ENCODE measurements at regions not wholly inside any gene's neighbourhood (a gene's known extent, or its start where the extent isn't known, plus 50 kb on each side); places are given as distances from the start of the nearest gene placed in this dataset.
"Not testable (repeated sequence)": the region's sequence is repeated elsewhere in the genome, so short reads cannot be mapped to it uniquely, and the experiment has no call there.

DNA sequence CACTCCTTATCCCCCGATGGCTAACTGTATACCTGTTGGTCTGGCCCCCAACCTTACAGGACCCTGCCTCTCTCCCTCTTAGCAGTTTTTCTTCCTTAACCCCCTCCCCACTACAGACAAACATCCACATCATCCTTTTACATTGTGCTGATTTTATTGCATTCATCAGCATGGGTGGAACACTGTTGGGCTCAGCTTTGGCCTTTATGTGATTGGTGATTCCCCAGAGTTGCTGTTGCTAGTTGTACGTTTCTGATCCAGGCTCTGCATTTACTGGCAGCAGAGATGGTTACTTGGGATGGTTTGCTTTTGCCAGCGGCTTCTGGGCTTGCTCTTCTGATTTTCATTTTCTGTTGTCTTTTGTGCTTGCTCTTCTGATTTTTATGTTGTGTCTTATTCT lies 250.6 kb upstream of the CXorf66 start:
- not testable (repeated sequence) for H3K36me3 ChIP-seq (ENCODE audit: insufficient read depth, low read length); H3K4me3 ChIP-seq (ENCODE audit: low read length); H3K9ac ChIP-seq (ENCODE audit: low read depth, low read length); H3K4me2 ChIP-seq (ENCODE audit: low read length); H3K4me1 ChIP-seq (ENCODE audit: control insufficient read depth, insufficient read depth, low read length); H3K27me3 ChIP-seq (ENCODE audit: control insufficient read depth, insufficient read depth, low read length); H3K9me3 ChIP-seq (replicated peaks; ENCODE audit: low read length)

DNA sequence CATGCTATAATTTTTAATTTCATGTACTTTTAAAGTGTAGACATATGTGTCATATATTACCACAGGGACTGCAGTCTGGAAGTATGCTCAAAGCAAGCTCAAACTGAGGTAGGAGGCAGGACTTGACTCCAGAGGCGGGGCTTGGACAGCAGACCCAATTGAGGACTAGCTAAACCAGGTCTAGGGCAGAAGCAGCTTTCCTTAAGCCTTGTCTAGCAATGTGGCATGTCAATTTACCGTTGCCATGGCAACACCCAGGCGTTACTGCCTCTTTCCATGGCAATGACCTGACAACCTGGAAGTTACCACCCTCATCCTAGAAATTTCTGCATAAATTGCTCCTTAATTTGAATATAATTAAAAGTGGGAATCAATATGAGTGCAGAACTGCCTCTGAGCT lies 249.2 kb upstream of the CXorf66 start:
- H3K4me2 ChIP-seq (ENCODE audit: low read length); H3K9ac ChIP-seq (ENCODE audit: low read depth, low read length); H3K36me3 ChIP-seq (ENCODE audit: insufficient read depth, low read length); H3K4me1 ChIP-seq (ENCODE audit: control insufficient read depth, insufficient read depth, low read length); H3K9me3 ChIP-seq (replicated peaks; ENCODE audit: low read length); H3K27me3 ChIP-seq (ENCODE audit: control insufficient read depth, insufficient read depth, low read length); H3K4me3 ChIP-seq (ENCODE audit: low read length): not testable (repeated sequence)

DNA sequence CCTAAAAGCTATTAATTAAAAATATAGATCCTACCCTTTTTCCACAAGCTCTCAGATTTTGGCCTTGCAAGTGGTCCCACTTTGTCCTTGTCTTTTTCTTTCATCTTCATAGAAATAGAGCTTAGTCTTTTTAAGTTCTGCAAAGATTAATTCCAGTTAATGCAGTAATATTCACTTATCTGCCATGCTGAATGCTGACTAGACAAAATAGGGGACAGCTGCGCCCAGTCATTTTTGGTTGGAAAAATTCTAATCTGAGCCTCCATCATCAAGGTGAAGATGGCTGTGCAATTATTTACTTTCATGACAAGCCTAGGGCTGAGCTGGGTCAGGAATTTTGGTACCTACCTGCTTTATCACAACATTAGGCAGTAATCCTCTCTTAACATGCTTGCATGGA lies 241.3 kb upstream of the CXorf66 start:
- H3K36me3 ChIP-seq (ENCODE audit: insufficient read depth, low read length): no peaks in the 10 kb centered on the region
- H3K4me1 ChIP-seq (ENCODE audit: control insufficient read depth, insufficient read depth, low read length): no peaks in the 10 kb centered on the region
- no peak overlapping the region for H3K9ac ChIP-seq (ENCODE audit: low read depth, low read length)
- H3K27me3 ChIP-seq (ENCODE audit: control insufficient read depth, insufficient read depth, low read length): no peaks in the 10 kb centered on the region
- H3K4me3 ChIP-seq (ENCODE audit: low read length): no peak overlapping the region
- H3K4me2 ChIP-seq (ENCODE audit: low read length): no peak overlapping the region
- no peaks in the 10 kb centered on the region for H3K9me3 ChIP-seq (replicated peaks; ENCODE audit: low read length)

DNA sequence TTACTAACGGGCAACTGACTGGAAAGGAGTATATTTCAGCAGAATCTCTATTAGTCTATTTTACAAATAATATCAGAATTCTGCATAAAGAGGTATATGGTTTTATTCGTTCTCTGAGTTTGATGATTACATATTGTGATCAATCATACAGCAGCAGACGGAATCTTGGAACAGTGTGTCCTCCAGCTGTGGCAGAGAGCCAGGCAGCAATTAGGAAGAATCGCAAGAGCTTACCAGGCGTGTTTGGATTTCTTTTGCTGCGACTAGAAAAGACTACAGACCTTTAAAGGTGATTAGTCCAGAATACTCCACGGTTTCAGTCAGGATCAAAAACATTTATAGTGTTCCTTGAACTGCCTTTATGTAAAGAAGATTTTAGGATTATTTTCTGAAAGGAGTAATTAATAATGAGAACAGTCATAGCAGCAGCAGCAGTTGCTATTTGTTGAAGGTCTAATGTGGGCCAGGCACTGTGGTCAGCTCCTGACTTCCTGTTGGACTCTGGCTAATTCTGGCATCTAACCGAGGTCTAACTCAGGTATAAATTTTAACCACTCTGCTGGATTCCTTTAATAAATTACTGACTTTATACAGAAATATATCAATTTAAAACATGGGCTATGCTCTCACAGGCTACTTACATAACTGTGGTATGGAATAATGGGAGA lies 225.3 kb upstream of the CXorf66 start:
- Histone ChIP-seq H3K9ac (ENCODE audit: low read depth, low read length) (no peak overlapping the region), H3K4me2 (ENCODE audit: low read length) (no peak overlapping the region), H3K27me3 (ENCODE audit: control insufficient read depth, insufficient read depth, low read length) (peaks cover 4% of the 10 kb centered on the region), H3K9me3 (replicated peaks; ENCODE audit: low read length) (no peaks in the 10 kb centered on the region), H3K36me3 (ENCODE audit: insufficient read depth, low read length) (no peaks in the 10 kb centered on the region), H3K4me3 (ENCODE audit: low read length) (no peak overlapping the region), H3K4me1 (ENCODE audit: control insufficient read depth, insufficient read depth, low read length) (no peaks in the 10 kb centered on the region)

DNA sequence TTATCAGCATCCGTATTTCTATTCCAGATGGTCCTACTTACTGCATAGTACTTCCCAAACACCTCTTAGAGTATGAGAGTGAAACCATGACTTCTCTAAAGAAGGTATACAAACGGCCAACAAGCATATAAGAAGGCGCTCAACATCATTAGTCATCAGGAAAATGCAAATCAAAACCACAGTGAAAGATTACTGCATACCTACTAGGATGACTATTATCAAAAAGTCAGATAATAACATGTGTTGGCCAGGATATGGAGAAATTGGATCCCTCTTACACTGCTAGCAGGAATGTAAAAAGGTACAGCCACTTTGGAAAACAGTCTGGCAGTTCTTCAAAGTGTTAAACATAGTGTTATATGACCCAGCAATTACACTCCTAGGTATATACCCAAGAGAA lies 215.3 kb upstream of the CXorf66 start:
- Histone ChIP-seq H3K9ac (ENCODE audit: low read depth, low read length) (no peak overlapping the region), H3K4me1 (ENCODE audit: control insufficient read depth, insufficient read depth, low read length) (peaks cover 9% of the 10 kb centered on the region), H3K4me3 (ENCODE audit: low read length) (no peak overlapping the region)

DNA sequence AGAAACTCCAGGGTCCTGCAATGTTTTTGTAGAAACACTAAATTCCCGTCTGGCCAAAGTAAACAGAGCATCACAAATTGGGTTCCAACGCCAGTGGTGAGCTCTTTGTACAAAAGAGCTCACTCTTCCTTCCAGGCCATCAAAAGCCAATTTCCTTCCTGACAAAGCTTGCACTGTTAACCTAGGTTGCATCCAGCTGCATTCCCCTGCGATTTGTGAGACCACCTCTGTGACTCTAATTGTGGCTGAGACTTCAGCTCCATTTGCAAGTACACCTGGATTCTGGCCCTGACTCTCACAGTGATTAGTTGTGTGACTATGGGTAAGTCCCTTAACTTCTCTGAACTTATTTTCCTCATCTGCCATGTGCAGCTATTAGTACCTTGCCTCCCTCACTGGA lies 212.5 kb upstream of the CXorf66 start:
- Histone ChIP-seq H3K9ac (ENCODE audit: low read depth, low read length) (no peak overlapping the region), H3K4me1 (ENCODE audit: control insufficient read depth, insufficient read depth, low read length) (peaks cover 9% of the 10 kb centered on the region), H3K4me2 (ENCODE audit: low read length) (no peak overlapping the region), H3K27me3 (ENCODE audit: control insufficient read depth, insufficient read depth, low read length) (no peaks in the 10 kb centered on the region), H3K9me3 (replicated peaks; ENCODE audit: low read length) (no peaks in the 10 kb centered on the region), H3K4me3 (ENCODE audit: low read length) (no peak overlapping the region), H3K36me3 (ENCODE audit: insufficient read depth, low read length) (no peaks in the 10 kb centered on the region)

More for the DNA sequence above, 215.3 kb upstream of the CXorf66 start:
- Histone ChIP-seq H3K4me2 (ENCODE audit: low read length) (no peak overlapping the region), H3K36me3 (ENCODE audit: insufficient read depth, low read length) (no peaks in the 10 kb centered on the region), H3K9me3 (replicated peaks; ENCODE audit: low read length) (no peaks in the 10 kb centered on the region), H3K27me3 (ENCODE audit: control insufficient read depth, insufficient read depth, low read length) (no peaks in the 10 kb centered on the region)

DNA sequence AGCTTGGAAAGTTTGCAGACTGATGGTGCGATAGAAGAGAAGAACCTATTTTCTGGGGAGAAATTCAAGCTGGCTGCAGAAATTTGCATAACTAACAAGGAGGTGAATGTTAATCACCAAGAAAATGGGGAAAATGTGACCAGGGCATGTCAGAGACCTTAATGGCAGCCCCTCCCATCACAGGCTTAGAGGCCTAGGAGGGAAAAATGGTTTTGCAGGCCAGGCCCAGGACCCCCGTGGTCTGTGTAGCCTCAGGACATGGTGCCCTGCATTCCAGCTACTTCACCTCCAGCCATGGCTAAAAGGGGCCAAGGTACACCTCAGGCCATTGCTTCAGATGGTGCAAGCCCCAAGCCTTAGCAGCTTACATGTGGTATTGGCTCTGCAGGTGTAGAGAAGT lies 207.1 kb upstream of the CXorf66 start:
- no peaks in the 10 kb centered on the region for H3K9me3 ChIP-seq (replicated peaks; ENCODE audit: low read length)
- H3K4me2 ChIP-seq (ENCODE audit: low read length): no peak overlapping the region
- no peaks in the 10 kb centered on the region for H3K27me3 ChIP-seq (ENCODE audit: control insufficient read depth, insufficient read depth, low read length)
- no peak overlapping the region for H3K9ac ChIP-seq (ENCODE audit: low read depth, low read length)
- H3K4me3 ChIP-seq (ENCODE audit: low read length): no peak overlapping the region
- H3K4me1 ChIP-seq (ENCODE audit: control insufficient read depth, insufficient read depth, low read length): no peaks in the 10 kb centered on the region
- H3K36me3 ChIP-seq (ENCODE audit: insufficient read depth, low read length): no peaks in the 10 kb centered on the region

DNA sequence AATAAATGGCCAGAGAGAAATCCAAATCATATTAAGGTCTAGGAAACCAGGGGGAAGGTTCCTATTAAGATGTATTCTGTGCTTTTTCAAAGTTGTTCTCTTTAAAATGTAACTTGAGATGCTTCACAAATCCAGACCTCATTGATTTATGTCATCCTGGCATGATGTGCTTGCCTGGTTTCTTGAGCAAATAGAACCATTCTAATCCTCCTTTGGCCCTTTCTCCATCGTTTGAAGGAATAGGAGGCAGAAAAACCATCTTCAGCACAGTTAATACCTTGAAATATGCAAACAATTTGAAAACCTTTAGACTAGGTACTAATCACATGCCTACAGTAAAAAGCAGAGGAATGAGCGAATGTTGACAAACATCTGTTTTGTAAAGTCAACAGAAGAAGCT lies 202.2 kb upstream of the CXorf66 start:
- Histone ChIP-seq H3K27me3 (ENCODE audit: control insufficient read depth, insufficient read depth, low read length) (no peaks in the 10 kb centered on the region), H3K9me3 (replicated peaks; ENCODE audit: low read length) (no peaks in the 10 kb centered on the region), H3K4me2 (ENCODE audit: low read length) (no peak overlapping the region), H3K4me3 (ENCODE audit: low read length) (no peak overlapping the region), H3K9ac (ENCODE audit: low read depth, low read length) (no peak overlapping the region), H3K36me3 (ENCODE audit: insufficient read depth, low read length) (no peaks in the 10 kb centered on the region), H3K4me1 (ENCODE audit: control insufficient read depth, insufficient read depth, low read length) (peaks cover 3% of the 10 kb centered on the region)

DNA sequence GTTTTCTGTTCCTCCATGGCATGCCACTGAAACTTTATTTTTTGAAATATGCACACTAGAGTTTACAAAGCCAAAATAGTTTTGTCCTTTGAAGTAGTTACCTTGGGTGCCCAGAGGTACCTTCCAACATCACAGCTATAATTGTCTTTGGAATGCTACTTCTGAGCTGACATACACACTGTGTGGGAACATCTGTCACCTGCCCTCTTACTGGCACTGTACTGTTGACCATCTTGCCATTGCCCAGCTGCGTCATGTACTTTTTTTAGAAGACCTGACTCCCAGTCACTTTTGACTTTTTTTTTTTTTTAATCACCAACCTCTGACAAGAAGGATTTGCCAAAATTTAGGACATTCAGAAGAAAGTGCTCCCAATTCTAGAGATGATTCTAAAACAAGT lies 200.5 kb upstream of the CXorf66 start:
- peaks cover 3% of the 10 kb centered on the region for H3K4me1 ChIP-seq (ENCODE audit: control insufficient read depth, insufficient read depth, low read length)

DNA sequence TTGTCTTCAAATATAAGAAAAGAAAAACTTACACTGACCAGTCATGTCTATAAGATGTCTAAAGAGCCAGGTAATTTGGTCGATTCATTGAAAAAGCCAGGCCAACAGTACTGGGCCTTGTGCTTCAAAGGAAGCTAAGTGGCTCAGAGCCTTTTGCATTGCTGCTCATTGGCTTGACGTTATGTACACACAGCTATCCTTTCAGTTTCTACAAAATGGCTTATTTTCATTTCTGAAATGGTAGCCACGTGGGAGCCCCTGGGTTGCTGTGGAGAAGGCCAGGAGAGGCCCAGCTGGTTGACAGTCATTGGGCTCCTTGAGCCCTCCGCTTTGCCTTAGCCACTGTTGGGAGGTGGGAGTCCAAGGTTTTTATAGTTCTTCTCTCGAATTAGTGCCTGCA lies 199.1 kb upstream of the CXorf66 start:
- H3K9me3 ChIP-seq (replicated peaks; ENCODE audit: low read length): no peaks in the 10 kb centered on the region
- H3K27me3 ChIP-seq (ENCODE audit: control insufficient read depth, insufficient read depth, low read length): no peaks in the 10 kb centered on the region
- H3K36me3 ChIP-seq (ENCODE audit: insufficient read depth, low read length): no peaks in the 10 kb centered on the region
- no peak overlapping the region for H3K4me2 ChIP-seq (ENCODE audit: low read length)
- H3K4me3 ChIP-seq (ENCODE audit: low read length): no peak overlapping the region
- H3K9ac ChIP-seq (ENCODE audit: low read depth, low read length): no peak overlapping the region
- H3K4me1 ChIP-seq (ENCODE audit: control insufficient read depth, insufficient read depth, low read length): peaks cover 3% of the 10 kb centered on the region

More for the DNA sequence above, 200.5 kb upstream of the CXorf66 start:
- Histone ChIP-seq H3K36me3 (ENCODE audit: insufficient read depth, low read length) (no peaks in the 10 kb centered on the region), H3K9ac (ENCODE audit: low read depth, low read length) (no peak overlapping the region), H3K4me3 (ENCODE audit: low read length) (no peak overlapping the region), H3K27me3 (ENCODE audit: control insufficient read depth, insufficient read depth, low read length) (no peaks in the 10 kb centered on the region), H3K9me3 (replicated peaks; ENCODE audit: low read length) (no peaks in the 10 kb centered on the region), H3K4me2 (ENCODE audit: low read length) (no peak overlapping the region)

DNA sequence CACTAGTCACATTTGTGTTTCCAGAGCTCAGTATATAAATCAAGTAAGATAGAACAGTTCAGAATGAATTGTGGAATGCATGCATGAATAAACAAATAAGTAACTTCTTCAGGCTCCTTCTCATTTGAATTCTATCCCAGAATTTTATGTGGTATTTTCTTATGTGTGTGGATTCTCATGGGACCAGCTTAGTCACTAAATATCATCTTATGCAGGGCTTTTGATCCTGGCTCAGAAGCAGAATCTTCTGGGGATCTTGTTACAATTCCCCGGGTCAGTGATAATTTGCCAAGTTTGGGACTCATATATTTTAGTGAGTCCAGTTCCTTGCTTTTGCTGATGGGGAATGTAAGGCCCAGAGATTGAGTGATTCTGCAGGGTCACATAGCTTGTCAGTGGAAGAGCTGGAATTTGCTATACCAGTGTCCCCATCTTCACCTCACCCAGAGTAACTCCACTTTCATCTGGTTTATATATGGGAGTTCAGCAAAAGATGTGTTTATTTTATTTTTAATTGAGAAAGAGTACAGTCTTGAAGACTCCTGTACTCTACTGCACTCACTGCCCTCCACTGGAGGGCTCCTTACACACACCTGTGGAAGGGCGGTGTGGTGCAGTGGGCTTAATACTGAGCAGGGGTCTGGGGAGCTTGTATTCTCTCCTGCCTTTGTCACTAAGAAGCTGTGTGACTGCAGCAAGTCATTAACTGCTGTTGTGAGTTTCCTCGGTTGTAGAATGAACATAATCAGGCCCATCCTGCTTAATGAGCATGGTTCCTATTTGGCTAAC lies 198.2 kb upstream of the CXorf66 start:
- Histone ChIP-seq H3K4me2 (ENCODE audit: low read length) (no peak overlapping the region), H3K36me3 (ENCODE audit: insufficient read depth, low read length) (no peaks in the 10 kb centered on the region)

DNA sequence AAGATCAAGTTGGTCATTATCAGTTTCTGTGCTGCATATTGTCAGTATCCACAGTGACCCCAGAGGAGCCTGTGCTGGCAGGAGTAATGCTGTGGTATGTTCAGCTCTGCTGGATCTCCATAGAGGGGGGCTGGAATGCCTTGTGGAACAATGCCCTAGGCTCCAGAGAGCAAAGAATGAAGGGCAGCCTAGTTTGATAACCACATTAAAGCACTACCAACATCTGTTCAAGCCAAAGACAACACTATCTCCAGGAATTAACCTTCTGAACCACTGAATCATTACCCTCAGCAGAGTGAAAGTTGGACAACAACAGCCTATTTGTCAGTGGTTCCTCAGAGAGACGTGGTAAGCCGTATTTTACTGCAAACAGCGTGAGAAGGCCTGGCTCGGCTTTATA lies 192.3 kb upstream of the CXorf66 start:
- Histone ChIP-seq H3K9me3 (replicated peaks; ENCODE audit: low read length) (no peaks in the 10 kb centered on the region), H3K4me3 (ENCODE audit: low read length) (no peak overlapping the region)

More for the DNA sequence above, 198.2 kb upstream of the CXorf66 start:
- Histone ChIP-seq H3K9ac (ENCODE audit: low read depth, low read length) (no peak overlapping the region), H3K9me3 (replicated peaks; ENCODE audit: low read length) (no peaks in the 10 kb centered on the region), H3K4me3 (ENCODE audit: low read length) (no peak overlapping the region), H3K4me1 (ENCODE audit: control insufficient read depth, insufficient read depth, low read length) (peaks cover 3% of the 10 kb centered on the region), H3K27me3 (ENCODE audit: control insufficient read depth, insufficient read depth, low read length) (no peaks in the 10 kb centered on the region)

More for the DNA sequence above, 192.3 kb upstream of the CXorf66 start:
- Histone ChIP-seq H3K27me3 (ENCODE audit: control insufficient read depth, insufficient read depth, low read length) (no peaks in the 10 kb centered on the region), H3K4me1 (ENCODE audit: control insufficient read depth, insufficient read depth, low read length) (no peaks in the 10 kb centered on the region), H3K4me2 (ENCODE audit: low read length) (no peak overlapping the region), H3K9ac (ENCODE audit: low read depth, low read length) (no peak overlapping the region), H3K36me3 (ENCODE audit: insufficient read depth, low read length) (no peaks in the 10 kb centered on the region)

All from skeletal muscle satellite cell (primary cell).